ENCODE measurements at regions not wholly inside any gene's neighbourhood (a gene's known extent, or its start where the extent isn't known, plus 50 kb on each side); places are given as distances from the start of the nearest gene placed in this dataset.

DNA sequence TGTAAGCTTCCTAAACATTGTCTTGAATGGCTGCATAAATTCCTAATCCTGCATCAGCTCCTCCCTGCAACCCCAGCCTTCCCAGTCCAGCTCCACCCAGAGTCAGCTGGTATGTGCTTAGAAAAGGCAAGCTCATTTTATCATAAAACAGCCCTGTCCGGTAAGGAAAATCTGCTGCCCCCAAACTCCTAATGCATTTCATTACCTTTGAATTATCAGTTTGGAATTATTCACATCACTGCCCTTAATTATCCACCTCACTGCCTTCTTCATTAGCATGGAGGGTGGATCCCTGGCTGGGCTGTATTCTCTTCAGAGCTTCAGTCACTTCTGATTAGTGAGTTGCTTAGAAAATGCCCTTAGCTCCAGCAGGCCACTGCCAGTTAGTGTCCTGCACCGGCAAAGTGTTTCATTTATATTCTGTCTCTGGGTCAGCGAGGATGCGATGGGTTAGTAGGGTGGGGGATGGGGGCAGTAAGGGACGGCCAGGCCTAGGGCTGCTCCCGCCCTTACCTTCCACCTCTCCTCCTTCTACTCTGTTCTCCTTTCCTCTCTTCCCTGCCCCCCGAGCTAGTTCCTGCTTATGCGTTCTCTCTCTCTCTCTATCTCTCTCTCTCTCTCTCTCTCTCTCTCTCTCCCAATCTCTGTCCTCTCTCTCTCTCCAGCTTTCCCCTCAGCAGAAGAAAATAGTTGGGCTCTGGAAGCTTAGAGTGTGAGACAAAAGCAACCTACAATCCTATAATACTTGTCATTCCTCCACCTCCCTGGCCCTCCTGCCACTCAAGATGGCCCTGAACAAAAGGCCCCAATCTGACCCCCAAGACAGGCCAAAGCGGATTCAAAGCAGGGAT is 174.8 kb upstream of the KLF3 start:
- TF ChIP-seq, protein P1, sequence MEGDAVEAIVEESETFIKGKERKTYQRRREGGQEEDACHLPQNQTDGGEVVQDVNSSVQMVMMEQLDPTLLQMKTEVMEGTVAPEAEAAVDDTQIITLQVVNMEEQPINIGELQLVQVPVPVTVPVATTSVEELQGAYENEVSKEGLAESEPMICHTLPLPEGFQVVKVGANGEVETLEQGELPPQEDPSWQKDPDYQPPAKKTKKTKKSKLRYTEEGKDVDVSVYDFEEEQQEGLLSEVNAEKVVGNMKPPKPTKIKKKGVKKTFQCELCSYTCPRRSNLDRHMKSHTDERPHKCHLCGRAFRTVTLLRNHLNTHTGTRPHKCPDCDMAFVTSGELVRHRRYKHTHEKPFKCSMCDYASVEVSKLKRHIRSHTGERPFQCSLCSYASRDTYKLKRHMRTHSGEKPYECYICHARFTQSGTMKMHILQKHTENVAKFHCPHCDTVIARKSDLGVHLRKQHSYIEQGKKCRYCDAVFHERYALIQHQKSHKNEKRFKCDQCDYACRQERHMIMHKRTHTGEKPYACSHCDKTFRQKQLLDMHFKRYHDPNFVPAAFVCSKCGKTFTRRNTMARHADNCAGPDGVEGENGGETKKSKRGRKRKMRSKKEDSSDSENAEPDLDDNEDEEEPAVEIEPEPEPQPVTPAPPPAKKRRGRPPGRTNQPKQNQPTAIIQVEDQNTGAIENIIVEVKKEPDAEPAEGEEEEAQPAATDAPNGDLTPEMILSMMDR (IDR thresholded peaks at IDR 0.05): no peak
- TF ChIP-seq POLR2A (IDR thresholded peaks at IDR 0.05): no peak
- Histone ChIP-seq H3K36me3 (no peaks in the 10 kb centered on the region), H3K4me3 (no peak overlapping the region), H3K9me3 (no peaks in the 10 kb centered on the region), H3K27ac (no peak overlapping the region), H3K4me1 (peaks cover 0 to 22% (median 11%) of the 10 kb centered on the region in 4 donors), H3K27me3 (no peaks in the 10 kb centered on the region)
- ATAC-seq (no peak), DNase-seq (no peak)
- intact Hi-C loops (cut with DNase I): no loop called here
- WGBS (ENCODE audit: insufficient coverage, low coverage, low lambda C conversion rate, missing lambda C conversion rate): 69% methylated on average over 5 of the region's 9 CpGs

DNA sequence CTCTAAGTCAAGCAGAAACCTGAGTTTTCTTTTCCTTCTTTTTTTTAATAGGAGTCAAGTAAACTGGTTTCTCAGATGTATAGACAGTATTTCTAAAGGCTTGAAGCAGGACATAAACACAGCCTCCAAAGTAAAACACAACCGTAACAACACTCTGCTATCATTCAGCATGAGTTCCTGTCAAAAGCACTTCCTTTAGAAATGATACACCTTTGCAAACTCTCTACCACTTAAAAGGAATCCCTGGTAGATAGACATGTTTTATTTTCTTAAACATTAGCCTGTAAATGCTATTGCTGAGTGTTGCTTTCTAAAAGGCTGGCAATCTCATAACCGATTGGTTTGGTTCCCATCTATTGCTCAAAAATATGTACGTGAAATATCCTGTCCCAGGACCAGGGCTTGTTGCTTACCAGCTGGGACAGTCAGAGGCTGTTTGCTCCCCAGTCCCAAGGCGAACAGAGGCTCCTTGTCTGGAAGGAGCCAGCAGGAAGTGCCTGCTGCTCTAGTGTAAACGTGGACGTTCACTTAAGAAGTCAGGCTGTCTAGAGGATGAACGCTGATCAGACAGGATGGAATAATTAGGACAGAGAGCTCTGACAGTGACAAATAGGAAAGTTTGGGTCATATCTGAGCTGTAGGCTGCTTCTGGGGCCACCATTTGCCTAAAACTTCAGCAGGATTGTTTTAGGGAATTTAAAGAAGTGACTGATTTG is 173.9 kb upstream of the KLF3 start:
- intact Hi-C loops (cut with DNase I): loop anchor here in 1 of 2 donors (10.0 kb wide), 1 partner anchor 185 kb away; no protein-coding TSS in a partner anchor
- Histone ChIP-seq H3K27ac (peak overlapping the region in 2 of 3 donors; percentile 59 to 67), H3K36me3 (no peaks in the 10 kb centered on the region), H3K4me1 (peaks cover 0 to 22% (median 11%) of the 10 kb centered on the region in 4 donors), H3K4me3 (no peak overlapping the region), H3K27me3 (no peaks in the 10 kb centered on the region), H3K9me3 (no peaks in the 10 kb centered on the region)
- TF ChIP-seq POLR2A (IDR thresholded peaks at IDR 0.05): no peak
- TF ChIP-seq, protein P1 (IDR thresholded peaks at IDR 0.05): no peak
- peak; percentile 22 to 54 (median 38) for ATAC-seq
- no peak for DNase-seq
- WGBS (ENCODE audit: insufficient coverage, low coverage, low lambda C conversion rate, missing lambda C conversion rate): 64% methylated on average over 7 of the region's 7 CpGs

DNA sequence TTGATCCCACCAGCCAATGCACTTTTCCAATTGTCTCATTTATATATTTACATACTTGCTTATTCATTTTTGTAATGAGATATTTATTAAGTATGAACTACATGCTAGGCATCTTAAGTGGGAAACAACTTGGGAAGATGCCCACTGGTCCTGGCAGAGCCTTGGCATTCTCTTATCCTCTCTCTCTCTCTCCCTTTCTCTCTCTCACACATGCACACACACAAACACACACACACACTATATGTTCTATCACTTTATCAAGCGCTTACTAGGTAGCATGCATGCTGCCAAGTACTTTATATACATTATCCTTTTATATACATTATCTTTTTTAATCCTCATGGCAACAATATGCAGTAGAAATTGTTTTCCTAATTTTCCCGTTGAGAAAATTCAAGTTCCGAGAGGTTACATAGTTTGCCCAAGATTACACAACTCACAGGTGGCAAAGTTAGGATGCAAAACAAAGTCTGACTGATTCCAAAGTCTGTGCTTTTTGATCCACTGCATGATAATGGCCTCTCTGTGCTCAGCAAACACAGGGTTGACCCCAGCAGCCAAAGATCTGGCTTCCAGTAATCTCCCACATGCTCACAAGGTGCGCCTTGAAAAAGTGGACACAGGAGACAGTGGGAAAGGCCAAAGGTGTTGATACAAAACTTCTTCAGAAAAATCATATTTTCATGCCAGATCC is 173.1 kb upstream of the KLF3 start:
- TF ChIP-seq, protein P1 (IDR thresholded peaks at IDR 0.05): no peak
- no peak for TF ChIP-seq POLR2A (IDR thresholded peaks at IDR 0.05)
- 22% methylated on average over 4 of the region's 4 CpGs for WGBS (ENCODE audit: insufficient coverage, low coverage, low lambda C conversion rate, missing lambda C conversion rate)
- peak; percentile 28 to 76 (median 64) for DNase-seq
- Histone ChIP-seq H3K4me3 (no peak overlapping the region), H3K27me3 (no peaks in the 10 kb centered on the region), H3K27ac (peak overlapping the region in 2 of 3 donors; percentile 59 to 67), H3K9me3 (no peaks in the 10 kb centered on the region), H3K4me1 (peaks cover 0 to 22% (median 11%) of the 10 kb centered on the region in 4 donors), H3K36me3 (no peaks in the 10 kb centered on the region)
- intact Hi-C loops (cut with DNase I): loop anchor here in 1 of 2 donors (10.0 kb wide), 1 partner anchor 184 kb away; no protein-coding TSS in a partner anchor
- ATAC-seq: peak; percentile 92 to 99 (median 94)

DNA sequence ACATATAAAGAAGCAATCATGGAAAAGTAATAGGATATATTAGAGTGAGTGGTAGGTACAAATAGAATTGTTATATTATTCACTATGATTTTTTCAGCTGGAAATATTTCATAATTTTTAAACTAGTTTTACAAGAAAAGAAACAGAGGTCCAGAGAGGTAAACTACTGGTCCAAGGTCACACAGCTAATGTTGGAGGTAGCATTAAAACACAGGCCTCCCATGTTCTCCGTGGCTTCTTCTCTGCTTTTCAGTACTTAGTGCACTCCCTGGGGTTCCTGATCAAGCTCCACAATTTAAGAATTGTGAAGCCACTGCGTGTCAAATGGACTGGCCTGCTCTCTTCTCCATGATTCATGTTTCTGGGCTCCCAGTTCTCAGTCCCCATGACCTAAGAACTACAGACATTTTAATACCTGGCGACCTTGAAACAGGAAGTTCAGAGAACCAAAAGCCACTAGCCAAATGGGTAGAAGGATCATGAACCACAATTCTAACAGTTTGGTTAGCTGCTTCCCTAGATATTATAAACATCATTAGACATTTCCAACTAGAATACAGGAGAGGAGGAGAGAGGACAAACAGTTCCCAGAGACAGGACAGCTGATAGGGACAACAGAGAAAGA is 172.0 kb upstream of the KLF3 start:
- Histone ChIP-seq H3K4me1 (peaks cover 0 to 22% (median 11%) of the 10 kb centered on the region in 4 donors), H3K36me3 (no peaks in the 10 kb centered on the region), H3K9me3 (no peaks in the 10 kb centered on the region), H3K27ac (no peak overlapping the region), H3K4me3 (no peak overlapping the region), H3K27me3 (no peaks in the 10 kb centered on the region)
- TF ChIP-seq POLR2A (IDR thresholded peaks at IDR 0.05): no peak
- TF ChIP-seq, protein P1 (IDR thresholded peaks at IDR 0.05): no peak
- DNase-seq (no peak), ATAC-seq (peak in 1 of 4 donors; percentile 54)
- WGBS (ENCODE audit: insufficient coverage, low coverage, low lambda C conversion rate, missing lambda C conversion rate): 62% methylated on average over 3 of the region's 3 CpGs
- intact Hi-C loops (cut with DNase I): loop anchor here in 1 of 2 donors (10.0 kb wide), 1 partner anchor 183 kb away; no protein-coding TSS in a partner anchor

Measured in right lobe of liver (tissue), 6 donors.